Hepatocyte (in vitro differentiated cells): ENCODE measurements at regions not wholly inside any gene's neighbourhood (a gene's known extent, or its start where the extent isn't known, plus 50 kb on each side); places are given as distances from the start of the nearest gene placed in this dataset.
"Not testable (repeated sequence)": the region's sequence is repeated elsewhere in the genome, so short reads cannot be mapped to it uniquely, and the experiment has no call there.

Experiments
- DNase-seq: peaks from one replicate; pipeline ENCODE4 v3.0.0-alpha.2; 2016; ENCODE audit warnings: low spot score
- H2AFZ ChIP-seq: fragments of 200-600 bp; sonication (generic); 2 replicates; pipeline ENCODE4 v1.6.0; 2016; ENCODE audit warnings: antibody characterized with exemption, mild to moderate bottlenecking
- H3K27ac ChIP-seq: fragments of 200-600 bp; sonication (generic); 2 replicates; pipeline ENCODE4 v1.5.1; 2016; ENCODE audit warnings: mild to moderate bottlenecking
- H3K27me3 ChIP-seq: fragments of 200-600 bp; sonication (generic); 2 replicates; pipeline ENCODE4 v1.6.1; 2016
- H3K36me3 ChIP-seq: fragments of 200-600 bp; sonication (generic); replicated peaks from 2 replicates; pipeline ENCODE4 v1.5.1; 2016; ENCODE audit warnings: low read depth; ENCODE audit not compliant: insufficient read depth
- H3K4me1 ChIP-seq: fragments of 200-600 bp; sonication (generic); 2 replicates; pipeline ENCODE4 v1.5.1; 2016; ENCODE audit warnings: mild to moderate bottlenecking, moderate library complexity; ENCODE audit not compliant: insufficient read depth
- H3K4me2 ChIP-seq: fragments of 200-600 bp; sonication (generic); 2 replicates; pipeline ENCODE4 v1.6.0; 2016
- H3K4me3 ChIP-seq: fragments of 200-600 bp; sonication (generic); 2 replicates; pipeline ENCODE4 v1.5.1; 2016; ENCODE audit warnings: mild to moderate bottlenecking
- H3K79me2 ChIP-seq: fragments of 200-600 bp; sonication (generic); 2 replicates; pipeline ENCODE4 v1.6.0; 2017; ENCODE audit warnings: mild to moderate bottlenecking
- H3K9me2 ChIP-seq: fragments of 200-600 bp; sonication (generic); replicated peaks from 2 replicates; pipeline ENCODE4 v1.6.0; 2017; ENCODE audit warnings: mild to moderate bottlenecking; ENCODE audit not compliant: insufficient read depth
- H3K9me3 ChIP-seq: fragments of 200-600 bp; sonication (generic); 2 replicates; pipeline ENCODE4 v1.5.1; 2016; ENCODE audit warnings: low read depth, mild to moderate bottlenecking
- H4K20me1 ChIP-seq: fragments of 200-600 bp; sonication (generic); 2 replicates; pipeline ENCODE4 v1.6.0; 2016; ENCODE audit warnings: mild to moderate bottlenecking; ENCODE audit not compliant: insufficient read depth, poor library complexity, severe bottlenecking
- CTCF ChIP-seq: fragments of 200-600 bp; sonication (generic); IDR thresholded peaks from 2 replicates; pipeline ENCODE4 v1.5.1; 2016; ENCODE audit warnings: antibody characterized with exemption, mild to moderate bottlenecking; ENCODE audit not compliant: poor library complexity
- EZH2 ChIP-seq: fragments of 200-600 bp; sonication (generic); IDR thresholded peaks from 2 replicates; pipeline ENCODE4 v1.6.1; 2016; ENCODE audit warnings: antibody characterized with exemption, mild to moderate bottlenecking, borderline replicate concordance
- EZH2phosphoT487 ChIP-seq: fragments of 200-600 bp; sonication (generic); IDR thresholded peaks from one replicate; pipeline ENCODE4 v1.6.1; 2018; ENCODE audit warnings: antibody characterized with exemption, mild to moderate bottlenecking, low read depth, moderate library complexity; ENCODE audit not compliant: unreplicated experiment, severe bottlenecking
- WGBS: methylation state at CpG from one replicate; pipeline ENCODE4 v1.1.6; 2016; ENCODE audit warnings: low lambda C conversion rate; ENCODE audit errors: missing lambda C conversion rate; 5-methylcytosine and 5-hydroxymethylcytosine counted together

- no peak overlapping the region for H3K4me2 ChIP-seq
- no peak for TF ChIP-seq EZH2phosphoT487
- TF ChIP-seq CTCF: no peak
- TF ChIP-seq EZH2: no peak
- no peaks in the 10 kb centered on the region for H4K20me1 ChIP-seq
- H3K4me3 ChIP-seq: no peak overlapping the region
- no peaks in the 10 kb centered on the region for H3K36me3 ChIP-seq
- no peaks in the 10 kb centered on the region for H3K27me3 ChIP-seq
- no peak overlapping the region for H2AFZ ChIP-seq
- H3K9me3 ChIP-seq: no peaks in the 10 kb centered on the region
- WGBS: 61% methylated on average over 1 of the region's 1 CpG
- H3K79me2 ChIP-seq: no peaks in the 10 kb centered on the region
- DNase-seq: no peak
- H3K4me1 ChIP-seq: no peaks in the 10 kb centered on the region
- H3K9me2 ChIP-seq: no peaks in the 10 kb centered on the region
- no peak overlapping the region for H3K27ac ChIP-seq
Observed at GRCh38 chr3:65006300-65006739, 318.5 kb upstream of the ADAMTS9 start.

- 93% methylated on average over 2 of the region's 2 CpGs for WGBS
- Histone ChIP-seq H3K4me3 (no peak overlapping the region), H3K9me2 (no peaks in the 10 kb centered on the region), H3K9me3 (no peaks in the 10 kb centered on the region), H3K4me2 (no peak overlapping the region), H3K27ac (no peak overlapping the region), H3K27me3 (no peaks in the 10 kb centered on the region), H3K79me2 (no peaks in the 10 kb centered on the region), H3K4me1 (no peaks in the 10 kb centered on the region), H2AFZ (no peak overlapping the region), H4K20me1 (no peaks in the 10 kb centered on the region), H3K36me3 (no peaks in the 10 kb centered on the region)
- DNase-seq: no peak
- TF ChIP-seq EZH2 (no peak), EZH2phosphoT487 (no peak), CTCF (no peak)
Observed at GRCh38 chr3:65005486-65005885, 317.7 kb upstream of the ADAMTS9 start.

- Histone ChIP-seq H3K79me2 (no peaks in the 10 kb centered on the region), H3K4me1 (no peaks in the 10 kb centered on the region), H3K9me3 (no peaks in the 10 kb centered on the region), H3K27me3 (no peaks in the 10 kb centered on the region), H2AFZ (no peak overlapping the region), H3K4me2 (no peak overlapping the region), H3K9me2 (no peaks in the 10 kb centered on the region), H3K36me3 (no peaks in the 10 kb centered on the region), H3K4me3 (no peak overlapping the region), H4K20me1 (no peaks in the 10 kb centered on the region), H3K27ac (no peak overlapping the region)
- DNase-seq: no peak
- no peak for TF ChIP-seq EZH2
- 76% methylated on average over 4 of the region's 4 CpGs for WGBS
Observed at GRCh38 chr3:65004795-65005295, 317.0 kb upstream of the ADAMTS9 start.

- no peak for DNase-seq
Observed at GRCh38 chr3:65004306-65004705, 316.5 kb upstream of the ADAMTS9 start.

GRCh38 chr3:65001119-65001518 is 313.3 kb upstream of the ADAMTS9 start:
- not testable (repeated sequence) for H3K4me1 ChIP-seq, H3K4me3 ChIP-seq, DNase-seq, H2AFZ ChIP-seq, H3K9me3 ChIP-seq, H3K4me2 ChIP-seq, H3K9me2 ChIP-seq, H3K36me3 ChIP-seq, H3K27ac ChIP-seq, H3K79me2 ChIP-seq, H3K27me3 ChIP-seq, H4K20me1 ChIP-seq
- WGBS: 92% methylated on average over 4 of the region's 4 CpGs

More at GRCh38 chr3:65004306-65004705, 316.5 kb upstream of the ADAMTS9 start:
- Histone ChIP-seq H3K9me3 (no peaks in the 10 kb centered on the region), H3K27ac (no peak overlapping the region), H3K9me2 (no peaks in the 10 kb centered on the region), H3K36me3 (no peaks in the 10 kb centered on the region), H4K20me1 (no peaks in the 10 kb centered on the region), H3K4me2 (no peak overlapping the region), H2AFZ (no peak overlapping the region), H3K79me2 (no peaks in the 10 kb centered on the region), H3K4me3 (no peak overlapping the region), H3K4me1 (no peaks in the 10 kb centered on the region), H3K27me3 (no peaks in the 10 kb centered on the region)
- TF ChIP-seq EZH2 (no peak), EZH2phosphoT487 (no peak), CTCF (no peak)
- WGBS: 64% methylated on average over 1 of the region's 1 CpG
